IPS-NIHi11 (cell line): ENCODE measurements at regions not wholly inside any gene's neighbourhood (a gene's known extent, or its start where the extent isn't known, plus 50 kb on each side); places are given as distances from the start of the nearest gene placed in this dataset.
"Not testable (repeated sequence)": the region's sequence is repeated elsewhere in the genome, so short reads cannot be mapped to it uniquely, and the experiment has no call there.

Source experiments
- DNase-seq: peaks from one replicate; pipeline ENCODE4 v3.0.0; 2012; ENCODE audit warnings: mixed read lengths, low spot score

GRCh38 chr16:16938009-16938408 is 532.8 kb downstream of the XYLT1 start:
- DNase-seq = no peak

GRCh38 chr16:16938980-16939379 is 531.8 kb downstream of the XYLT1 start:
- DNase-seq = no peak

- no peak for DNase-seq
Measured at GRCh38 chr16:16940351-16940750, 530.4 kb downstream of the XYLT1 start.

- not testable (repeated sequence) for DNase-seq
Measured at GRCh38 chr16:16942849-16943248, 527.9 kb downstream of the XYLT1 start.

GRCh38 chr16:16945207-16945606 is 525.6 kb downstream of the XYLT1 start:
- DNase-seq = no peak

- DNase-seq = no peak
Measured at GRCh38 chr16:16956376-16956775, 514.4 kb downstream of the XYLT1 start.

- DNase-seq = no peak
Measured at GRCh38 chr16:16960785-16961184, 510.0 kb downstream of the XYLT1 start.

- DNase-seq = no peak
Measured at GRCh38 chr16:16966439-16966838, 504.3 kb downstream of the XYLT1 start.

- DNase-seq = peak; percentile 39
Measured at GRCh38 chr16:16971042-16971441, 499.7 kb downstream of the XYLT1 start.

GRCh38 chr16:16972831-16973230 is 497.9 kb downstream of the XYLT1 start:
- DNase-seq = no peak

GRCh38 chr16:16973707-16974591 is 496.8 kb downstream of the XYLT1 start:
- no peak for DNase-seq

GRCh38 chr16:16982614-16983013 is 488.1 kb downstream of the XYLT1 start:
- DNase-seq = no peak

- no peak for DNase-seq
Measured at GRCh38 chr16:16983582-16983981, 487.2 kb downstream of the XYLT1 start.

- not testable (repeated sequence) for DNase-seq
Measured at GRCh38 chr16:16984091-16984490, 486.7 kb downstream of the XYLT1 start.

- DNase-seq = no peak
Measured at GRCh38 chr16:16985707-16986106, 485.1 kb downstream of the XYLT1 start.

GRCh38 chr16:16988963-16989362 is 481.8 kb downstream of the XYLT1 start:
- DNase-seq = no peak

GRCh38 chr16:16989368-16989767 is 481.4 kb downstream of the XYLT1 start:
- DNase-seq = no peak

- no peak for DNase-seq
Measured at GRCh38 chr16:16991711-16992110, 479.0 kb downstream of the XYLT1 start.

- DNase-seq = no peak
Measured at GRCh38 chr16:16992975-16993765, 477.6 kb downstream of the XYLT1 start.

GRCh38 chr16:16994831-16995230 is 475.9 kb downstream of the XYLT1 start:
- DNase-seq = no peak

- DNase-seq = peak; percentile 28
Measured at GRCh38 chr16:16996827-16997226, 473.9 kb downstream of the XYLT1 start.

- no peak for DNase-seq
Measured at GRCh38 chr16:16997349-16997748, 473.4 kb downstream of the XYLT1 start.

- no peak for DNase-seq
Measured at GRCh38 chr16:17001471-17001870, 469.3 kb downstream of the XYLT1 start.
